GM23338 (cell line): ENCODE measurements at regions not wholly inside any gene's neighbourhood (a gene's known extent, or its start where the extent isn't known, plus 50 kb on each side); places are given as distances from the start of the nearest gene placed in this dataset.

Source experiments
- ATAC-seq: fragments of 200-7000 bp; cut with Tn5 transposase; 3 replicates; pipeline ENCODE4 v1.9.1; 2020
- DNase-seq: peaks from one replicate; pipeline ENCODE4 v3.0.0-alpha.2; 2015; ENCODE audit warnings: low spot score
- H2AFZ ChIP-seq: fragments of 200-600 bp; sonication (generic); 2 replicates; pipeline ENCODE4 v1.8.0; 2016; ENCODE audit warnings: antibody characterized with exemption, mild to moderate bottlenecking, moderate library complexity
- H3F3A ChIP-seq: fragments of 200-600 bp; sonication (generic); replicated peaks from 2 replicates; pipeline ENCODE4 v1.8.0; 2017; ENCODE audit warnings: antibody characterized with exemption, mixed run types, low read depth
- H3K27ac ChIP-seq: fragments of 200-600 bp; sonication (generic); 2 replicates; pipeline ENCODE4 v1.6.1; 2016; ENCODE audit warnings: low read depth
- H3K27me3 ChIP-seq: fragments of 200-600 bp; sonication (generic); 2 replicates; pipeline ENCODE4 v1.8.0; 2016; ENCODE audit warnings: mild to moderate bottlenecking, mixed run types, moderate library complexity; ENCODE audit not compliant: insufficient read depth
- H3K36me3 ChIP-seq: fragments of 200-600 bp; sonication (generic); 2 replicates; pipeline ENCODE4 v1.8.0; 2016; ENCODE audit warnings: mild to moderate bottlenecking; ENCODE audit not compliant: insufficient read depth
- H3K4me1 ChIP-seq: fragments of 200-600 bp; sonication (generic); 2 replicates; pipeline ENCODE4 v1.8.0; 2016; ENCODE audit warnings: mild to moderate bottlenecking, moderate library complexity; ENCODE audit not compliant: insufficient read depth
- H3K4me2 ChIP-seq: fragments of 200-600 bp; sonication (generic); 2 replicates; pipeline ENCODE4 v1.7.1; 2017; ENCODE audit warnings: mixed run types
- H3K4me3 ChIP-seq: fragments of 200-600 bp; sonication (generic); 2 replicates; pipeline ENCODE4 v1.6.1; 2016; ENCODE audit warnings: mixed run types
- H3K79me2 ChIP-seq: fragments of 200-600 bp; sonication (generic); replicated peaks from 2 replicates; pipeline ENCODE4 v1.8.0; 2017; ENCODE audit warnings: mild to moderate bottlenecking; ENCODE audit not compliant: insufficient read depth
- H3K9me2 ChIP-seq: fragments of 200-600 bp; sonication (generic); 2 replicates; pipeline ENCODE4 v1.8.0; 2017; ENCODE audit not compliant: insufficient read depth
- H4K20me1 ChIP-seq: fragments of 200-600 bp; sonication (generic); replicated peaks from 2 replicates; pipeline ENCODE4 v1.8.0; 2017; ENCODE audit warnings: mild to moderate bottlenecking; ENCODE audit not compliant: insufficient read depth
- H3K27ac Mint-ChIP-seq: 2 replicates; pipeline ENCODE4 v1.8.0; 2020; ENCODE audit warnings: inconsistent platforms, mild to moderate bottlenecking, moderate library complexity, mixed read lengths
- H3K27me3 Mint-ChIP-seq: 3 replicates; pipeline ENCODE4 v1.8.0; 2022; ENCODE audit warnings: low read depth, mild to moderate bottlenecking, moderate library complexity, mixed read lengths, inconsistent platforms; ENCODE audit not compliant: insufficient read depth, poor library complexity
- H3K36me3 Mint-ChIP-seq: 3 replicates; pipeline ENCODE4 v1.8.0; 2021; ENCODE audit warnings: low read depth, mild to moderate bottlenecking, inconsistent platforms, moderate library complexity, mixed read lengths
- H3K4me1 Mint-ChIP-seq: 3 replicates; pipeline ENCODE4 v1.8.0; 2020; ENCODE audit warnings: mild to moderate bottlenecking, inconsistent platforms, mixed read lengths
- H3K4me3 Mint-ChIP-seq: 3 replicates; pipeline ENCODE4 v1.8.0; 2021; ENCODE audit warnings: moderate library complexity, mild to moderate bottlenecking, inconsistent platforms, mixed read lengths
- H3K9me3 Mint-ChIP-seq: 3 replicates; pipeline ENCODE4 v1.8.0; 2020; ENCODE audit warnings: moderate library complexity, mild to moderate bottlenecking, inconsistent platforms, mixed read lengths
- CREB1 ChIP-seq: fragments of 250-450 bp; sonication (Bioruptor Pico); IDR thresholded peaks from 2 replicates; pipeline ENCODE4 v1.5.0; 2020; ENCODE audit warnings: low read depth, mild to moderate bottlenecking, moderate library complexity
- EZH2 ChIP-seq: fragments of 200-600 bp; sonication (generic); IDR thresholded peaks from one replicate; pipeline ENCODE4 v1.8.0; 2017; ENCODE audit warnings: antibody characterized with exemption, mild to moderate bottlenecking, low read depth; ENCODE audit not compliant: unreplicated experiment
- EZH2phosphoT487 ChIP-seq: fragments of 200-600 bp; sonication (generic); IDR thresholded peaks from one replicate; pipeline ENCODE4 v1.8.1; 2018; ENCODE audit warnings: antibody characterized with exemption; ENCODE audit not compliant: unreplicated experiment
- JUNB ChIP-seq: IDR thresholded peaks from one replicate; pipeline ENCODE4 v1.6.1; 2016; ENCODE audit warnings: antibody characterized with exemption; ENCODE audit not compliant: unreplicated experiment
- NANOG ChIP-seq: IDR thresholded peaks from 2 replicates; pipeline ENCODE4 v1.6.1; 2016; ENCODE audit warnings: antibody characterized with exemption, borderline replicate concordance
- POLR2AphosphoS5 ChIP-seq: IDR thresholded peaks from 2 replicates; pipeline ENCODE4 v1.6.1; 2016; ENCODE audit warnings: antibody characterized with exemption, low read depth
- STAT1 ChIP-seq: IDR thresholded peaks from one replicate; pipeline ENCODE4 v1.6.1; 2016; ENCODE audit warnings: antibody characterized with exemption; ENCODE audit not compliant: unreplicated experiment
- ZNF114 ChIP-seq: fragments of 250-450 bp; sonication (Bioruptor Pico); IDR thresholded peaks from 2 replicates; pipeline ENCODE4 v1.5.0; 2020; ENCODE audit warnings: mild to moderate bottlenecking, moderate library complexity
- ZNF331 ChIP-seq: fragments of 250-450 bp; sonication (Bioruptor Pico); IDR thresholded peaks from 2 replicates; pipeline ENCODE4 v1.5.0; 2020; ENCODE audit warnings: low read depth, mild to moderate bottlenecking, moderate library complexity
- TF ChIP-seq, protein P1 (sequence below): IDR thresholded peaks from one replicate; pipeline ENCODE4 v1.6.1; 2018; ENCODE audit warnings: antibody characterized with exemption; ENCODE audit not compliant: unreplicated experiment
- TF ChIP-seq, protein P2 (sequence below), 2 experiments: fragments of 200-600 bp in 1 of 2; sonication (generic) in 1 of 2; conservative IDR thresholded peaks; 2 replicates each; pipeline versions ENCODE4 v1.5.1 to v1.6.1; 2016 to 2017; ENCODE audit warnings: antibody characterized with exemption in 2 of 2, low read depth in 2 of 2, mild to moderate bottlenecking in 2 of 2, moderate library complexity in 1 of 2
- TF ChIP-seq, protein P3 (sequence below): fragments of 250-450 bp; sonication (Bioruptor Pico); IDR thresholded peaks from 2 replicates; pipeline ENCODE4 v1.5.0; 2020; ENCODE audit warnings: mild to moderate bottlenecking, moderate library complexity
- TF ChIP-seq, protein P4 (sequence below): IDR thresholded peaks from 2 replicates; pipeline ENCODE4 v1.6.1; 2016; ENCODE audit warnings: antibody characterized with exemption

DNA sequence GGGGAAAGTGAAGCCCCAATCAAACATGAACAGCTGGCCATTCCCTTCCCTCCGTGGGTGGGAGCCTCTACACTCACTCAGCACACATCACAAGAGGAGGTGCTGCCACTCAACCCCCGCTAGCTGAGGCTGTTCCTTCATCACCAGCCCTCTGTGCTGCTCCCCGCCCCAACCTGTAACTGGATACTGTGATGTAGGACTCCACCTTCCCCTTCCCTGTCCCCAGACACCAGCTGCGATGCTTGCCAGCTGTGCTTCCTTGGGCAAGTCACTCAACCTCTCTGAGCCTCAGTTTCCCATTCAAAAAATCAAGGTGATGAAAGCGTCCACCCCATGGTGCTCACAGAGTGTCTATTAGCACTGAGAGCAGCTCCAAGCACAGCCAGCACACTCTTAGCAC is 273.2 kb downstream of the MRTFB start:
- peaks cover 8% of the 10 kb centered on the region for H3K36me3 Mint-ChIP-seq
- H3K27ac Mint-ChIP-seq, result no peak overlapping the region
- peaks cover 27% of the 10 kb centered on the region; the same call in 2 of the 3 replicates for H3K9me3 Mint-ChIP-seq
- no peak overlapping the region for H2AFZ ChIP-seq
- no peaks in the 10 kb centered on the region for H3K79me2 ChIP-seq
- no peaks in the 10 kb centered on the region for H3K4me1 ChIP-seq
- H3K36me3 ChIP-seq, result no peaks in the 10 kb centered on the region
- H3K27me3 ChIP-seq, result no peaks in the 10 kb centered on the region
- H3K4me3 Mint-ChIP-seq, result no peak overlapping the region
- DNase-seq (peak; percentile 36), ATAC-seq (peak; percentile 82)
- H3K4me1 Mint-ChIP-seq, result peaks cover 2% of the 10 kb centered on the region; the same call in 1 of the 3 replicates
- H3K4me2 ChIP-seq, result no peak overlapping the region
- TF ChIP-seq NANOG (no peak), CREB1 (CRISPR knock-in tag) (no peak), EZH2 (no peak), ZNF114 (CRISPR knock-in tag) (no peak), ZNF331 (CRISPR knock-in tag) (no peak), STAT1 (no peak), JUNB (no peak), POLR2AphosphoS5 (no peak), EZH2phosphoT487 (no peak)
- TF ChIP-seq, protein P1, sequence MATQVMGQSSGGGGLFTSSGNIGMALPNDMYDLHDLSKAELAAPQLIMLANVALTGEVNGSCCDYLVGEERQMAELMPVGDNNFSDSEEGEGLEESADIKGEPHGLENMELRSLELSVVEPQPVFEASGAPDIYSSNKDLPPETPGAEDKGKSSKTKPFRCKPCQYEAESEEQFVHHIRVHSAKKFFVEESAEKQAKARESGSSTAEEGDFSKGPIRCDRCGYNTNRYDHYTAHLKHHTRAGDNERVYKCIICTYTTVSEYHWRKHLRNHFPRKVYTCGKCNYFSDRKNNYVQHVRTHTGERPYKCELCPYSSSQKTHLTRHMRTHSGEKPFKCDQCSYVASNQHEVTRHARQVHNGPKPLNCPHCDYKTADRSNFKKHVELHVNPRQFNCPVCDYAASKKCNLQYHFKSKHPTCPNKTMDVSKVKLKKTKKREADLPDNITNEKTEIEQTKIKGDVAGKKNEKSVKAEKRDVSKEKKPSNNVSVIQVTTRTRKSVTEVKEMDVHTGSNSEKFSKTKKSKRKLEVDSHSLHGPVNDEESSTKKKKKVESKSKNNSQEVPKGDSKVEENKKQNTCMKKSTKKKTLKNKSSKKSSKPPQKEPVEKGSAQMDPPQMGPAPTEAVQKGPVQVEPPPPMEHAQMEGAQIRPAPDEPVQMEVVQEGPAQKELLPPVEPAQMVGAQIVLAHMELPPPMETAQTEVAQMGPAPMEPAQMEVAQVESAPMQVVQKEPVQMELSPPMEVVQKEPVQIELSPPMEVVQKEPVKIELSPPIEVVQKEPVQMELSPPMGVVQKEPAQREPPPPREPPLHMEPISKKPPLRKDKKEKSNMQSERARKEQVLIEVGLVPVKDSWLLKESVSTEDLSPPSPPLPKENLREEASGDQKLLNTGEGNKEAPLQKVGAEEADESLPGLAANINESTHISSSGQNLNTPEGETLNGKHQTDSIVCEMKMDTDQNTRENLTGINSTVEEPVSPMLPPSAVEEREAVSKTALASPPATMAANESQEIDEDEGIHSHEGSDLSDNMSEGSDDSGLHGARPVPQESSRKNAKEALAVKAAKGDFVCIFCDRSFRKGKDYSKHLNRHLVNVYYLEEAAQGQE, result no peak
- TF ChIP-seq, protein P2, sequence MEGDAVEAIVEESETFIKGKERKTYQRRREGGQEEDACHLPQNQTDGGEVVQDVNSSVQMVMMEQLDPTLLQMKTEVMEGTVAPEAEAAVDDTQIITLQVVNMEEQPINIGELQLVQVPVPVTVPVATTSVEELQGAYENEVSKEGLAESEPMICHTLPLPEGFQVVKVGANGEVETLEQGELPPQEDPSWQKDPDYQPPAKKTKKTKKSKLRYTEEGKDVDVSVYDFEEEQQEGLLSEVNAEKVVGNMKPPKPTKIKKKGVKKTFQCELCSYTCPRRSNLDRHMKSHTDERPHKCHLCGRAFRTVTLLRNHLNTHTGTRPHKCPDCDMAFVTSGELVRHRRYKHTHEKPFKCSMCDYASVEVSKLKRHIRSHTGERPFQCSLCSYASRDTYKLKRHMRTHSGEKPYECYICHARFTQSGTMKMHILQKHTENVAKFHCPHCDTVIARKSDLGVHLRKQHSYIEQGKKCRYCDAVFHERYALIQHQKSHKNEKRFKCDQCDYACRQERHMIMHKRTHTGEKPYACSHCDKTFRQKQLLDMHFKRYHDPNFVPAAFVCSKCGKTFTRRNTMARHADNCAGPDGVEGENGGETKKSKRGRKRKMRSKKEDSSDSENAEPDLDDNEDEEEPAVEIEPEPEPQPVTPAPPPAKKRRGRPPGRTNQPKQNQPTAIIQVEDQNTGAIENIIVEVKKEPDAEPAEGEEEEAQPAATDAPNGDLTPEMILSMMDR (conservative IDR thresholded peaks at IDR 0.05; ENCODE audit: low read depth in 2 of 2), result no peak
- TF ChIP-seq, protein P3, sequence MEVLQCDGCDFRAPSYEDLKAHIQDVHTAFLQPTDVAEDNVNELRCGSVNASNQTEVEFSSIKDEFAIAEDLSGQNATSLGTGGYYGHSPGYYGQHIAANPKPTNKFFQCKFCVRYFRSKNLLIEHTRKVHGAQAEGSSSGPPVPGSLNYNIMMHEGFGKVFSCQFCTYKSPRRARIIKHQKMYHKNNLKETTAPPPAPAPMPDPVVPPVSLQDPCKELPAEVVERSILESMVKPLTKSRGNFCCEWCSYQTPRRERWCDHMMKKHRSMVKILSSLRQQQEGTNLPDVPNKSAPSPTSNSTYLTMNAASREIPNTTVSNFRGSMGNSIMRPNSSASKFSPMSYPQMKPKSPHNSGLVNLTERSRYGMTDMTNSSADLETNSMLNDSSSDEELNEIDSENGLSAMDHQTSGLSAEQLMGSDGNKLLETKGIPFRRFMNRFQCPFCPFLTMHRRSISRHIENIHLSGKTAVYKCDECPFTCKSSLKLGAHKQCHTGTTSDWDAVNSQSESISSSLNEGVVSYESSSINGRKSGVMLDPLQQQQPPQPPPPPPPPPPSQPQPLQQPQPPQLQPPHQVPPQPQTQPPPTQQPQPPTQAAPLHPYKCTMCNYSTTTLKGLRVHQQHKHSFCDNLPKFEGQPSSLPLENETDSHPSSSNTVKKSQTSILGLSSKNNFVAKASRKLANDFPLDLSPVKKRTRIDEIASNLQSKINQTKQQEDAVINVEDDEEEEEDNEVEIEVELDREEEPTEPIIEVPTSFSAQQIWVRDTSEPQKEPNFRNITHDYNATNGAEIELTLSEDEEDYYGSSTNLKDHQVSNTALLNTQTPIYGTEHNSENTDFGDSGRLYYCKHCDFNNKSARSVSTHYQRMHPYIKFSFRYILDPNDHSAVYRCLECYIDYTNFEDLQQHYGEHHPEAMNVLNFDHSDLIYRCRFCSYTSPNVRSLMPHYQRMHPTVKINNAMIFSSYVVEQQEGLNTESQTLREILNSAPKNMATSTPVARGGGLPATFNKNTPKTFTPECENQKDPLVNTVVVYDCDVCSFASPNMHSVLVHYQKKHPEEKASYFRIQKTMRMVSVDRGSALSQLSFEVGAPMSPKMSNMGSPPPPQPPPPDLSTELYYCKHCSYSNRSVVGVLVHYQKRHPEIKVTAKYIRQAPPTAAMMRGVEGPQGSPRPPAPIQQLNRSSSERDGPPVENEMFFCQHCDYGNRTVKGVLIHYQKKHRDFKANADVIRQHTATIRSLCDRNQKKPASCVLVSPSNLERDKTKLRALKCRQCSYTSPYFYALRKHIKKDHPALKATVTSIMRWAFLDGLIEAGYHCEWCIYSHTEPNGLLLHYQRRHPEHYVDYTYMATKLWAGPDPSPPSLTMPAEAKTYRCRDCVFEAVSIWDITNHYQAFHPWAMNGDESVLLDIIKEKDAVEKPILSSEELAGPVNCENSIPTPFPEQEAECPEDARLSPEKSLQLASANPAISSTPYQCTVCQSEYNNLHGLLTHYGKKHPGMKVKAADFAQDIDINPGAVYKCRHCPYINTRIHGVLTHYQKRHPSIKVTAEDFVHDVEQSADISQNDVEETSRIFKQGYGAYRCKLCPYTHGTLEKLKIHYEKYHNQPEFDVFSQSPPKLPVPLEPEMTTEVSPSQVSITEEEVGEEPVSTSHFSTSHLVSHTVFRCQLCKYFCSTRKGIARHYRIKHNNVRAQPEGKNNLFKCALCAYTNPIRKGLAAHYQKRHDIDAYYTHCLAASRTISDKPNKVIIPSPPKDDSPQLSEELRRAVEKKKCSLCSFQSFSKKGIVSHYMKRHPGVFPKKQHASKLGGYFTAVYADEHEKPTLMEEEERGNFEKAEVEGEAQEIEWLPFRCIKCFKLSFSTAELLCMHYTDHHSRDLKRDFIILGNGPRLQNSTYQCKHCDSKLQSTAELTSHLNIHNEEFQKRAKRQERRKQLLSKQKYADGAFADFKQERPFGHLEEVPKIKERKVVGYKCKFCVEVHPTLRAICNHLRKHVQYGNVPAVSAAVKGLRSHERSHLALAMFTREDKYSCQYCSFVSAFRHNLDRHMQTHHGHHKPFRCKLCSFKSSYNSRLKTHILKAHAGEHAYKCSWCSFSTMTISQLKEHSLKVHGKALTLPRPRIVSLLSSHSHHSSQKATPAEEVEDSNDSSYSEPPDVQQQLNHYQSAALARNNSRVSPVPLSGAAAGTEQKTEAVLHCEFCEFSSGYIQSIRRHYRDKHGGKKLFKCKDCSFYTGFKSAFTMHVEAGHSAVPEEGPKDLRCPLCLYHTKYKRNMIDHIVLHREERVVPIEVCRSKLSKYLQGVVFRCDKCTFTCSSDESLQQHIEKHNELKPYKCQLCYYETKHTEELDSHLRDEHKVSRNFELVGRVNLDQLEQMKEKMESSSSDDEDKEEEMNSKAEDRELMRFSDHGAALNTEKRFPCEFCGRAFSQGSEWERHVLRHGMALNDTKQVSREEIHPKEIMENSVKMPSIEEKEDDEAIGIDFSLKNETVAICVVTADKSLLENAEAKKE, result no peak
- TF ChIP-seq, protein P4, sequence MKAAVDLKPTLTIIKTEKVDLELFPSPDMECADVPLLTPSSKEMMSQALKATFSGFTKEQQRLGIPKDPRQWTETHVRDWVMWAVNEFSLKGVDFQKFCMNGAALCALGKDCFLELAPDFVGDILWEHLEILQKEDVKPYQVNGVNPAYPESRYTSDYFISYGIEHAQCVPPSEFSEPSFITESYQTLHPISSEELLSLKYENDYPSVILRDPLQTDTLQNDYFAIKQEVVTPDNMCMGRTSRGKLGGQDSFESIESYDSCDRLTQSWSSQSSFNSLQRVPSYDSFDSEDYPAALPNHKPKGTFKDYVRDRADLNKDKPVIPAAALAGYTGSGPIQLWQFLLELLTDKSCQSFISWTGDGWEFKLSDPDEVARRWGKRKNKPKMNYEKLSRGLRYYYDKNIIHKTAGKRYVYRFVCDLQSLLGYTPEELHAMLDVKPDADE, result no peak
- H3K27me3 Mint-ChIP-seq, result peaks cover 5% of the 10 kb centered on the region
- H4K20me1 ChIP-seq, result no peaks in the 10 kb centered on the region
- no peaks in the 10 kb centered on the region; the same call in 1 of the 2 replicates for H3K9me2 ChIP-seq
- no peak overlapping the region for H3K4me3 ChIP-seq
- no peak overlapping the region for H3K27ac ChIP-seq
- no peaks in the 10 kb centered on the region for H3F3A ChIP-seq
